Lung (tissue), 11 donors: ENCODE measurements at regions not wholly inside any gene's neighbourhood (a gene's known extent, or its start where the extent isn't known, plus 50 kb on each side); places are given as distances from the start of the nearest gene placed in this dataset.

Experiments used
- ATAC-seq: fragments of 200-7000 bp; cut with Tn5 transposase; one replicate; pipeline ENCODE4 v1.9.1; 2020; ENCODE audit warnings: moderate number of reproducible peaks; ENCODE audit not compliant: insufficient read depth, low FRiP score
- DNase-seq, 3 donors: peaks; one replicate each; pipeline ENCODE4 v3.0.0-alpha.2; 2013 to 2017
- H3K27ac ChIP-seq, 2 donors: one replicate each; pipeline ENCODE4 v1.5.1; 2013; ENCODE audit warnings: mild to moderate bottlenecking in 2 of 2, moderate library complexity in 2 of 2, control low read depth in 1 of 2, inconsistent platforms in 1 of 2, low read depth in 1 of 2, low read length in 1 of 2
- H3K27me3 ChIP-seq, 3 donors: one replicate each; pipeline ENCODE4 v1.5.1; 2013; ENCODE audit warnings: low read length in 2 of 3; ENCODE audit not compliant: control insufficient read depth in 3 of 3, insufficient read depth in 3 of 3
- H3K36me3 ChIP-seq, 4 donors: one replicate each; pipeline ENCODE4 v1.5.1; 2013; ENCODE audit warnings: low read length in 4 of 4, mild to moderate bottlenecking in 1 of 4, moderate library complexity in 1 of 4; ENCODE audit not compliant: control insufficient read depth in 4 of 4, insufficient read depth in 4 of 4
- H3K4me1 ChIP-seq, 5 donors: one replicate each; pipeline ENCODE4 v1.5.1; 2013; ENCODE audit warnings: low read length in 5 of 5, mild to moderate bottlenecking in 2 of 5, moderate library complexity in 1 of 5; ENCODE audit not compliant: control insufficient read depth in 5 of 5, insufficient read depth in 5 of 5
- H3K4me3 ChIP-seq: one replicate; pipeline ENCODE4 v1.5.1; 2013; ENCODE audit warnings: mild to moderate bottlenecking, control low read depth, moderate library complexity
- H3K9ac ChIP-seq, 2 donors: one replicate each; pipeline ENCODE4 v1.5.1; 2013; ENCODE audit warnings: low read length in 2 of 2, control low read depth in 1 of 2; ENCODE audit not compliant: insufficient read depth in 1 of 2
- H3K9me3 ChIP-seq, 4 donors: one replicate each; pipeline ENCODE4 v1.5.1; 2013; ENCODE audit warnings: low read length in 3 of 4, mild to moderate bottlenecking in 1 of 4, moderate library complexity in 1 of 4; ENCODE audit not compliant: control insufficient read depth in 4 of 4, insufficient read depth in 3 of 4
- WGBS, 2 donors: extraction: QIAGEN DNeasy Blood & Tissue Kit; methylation state at CpG; one replicate each; pipeline ENCODE4 v1.1.7; 2013; 5-methylcytosine and 5-hydroxymethylcytosine counted together
- TF ChIP-seq, protein P1 (sequence below): IDR thresholded peaks from 2 replicates; pipeline ENCODE4 v1.5.1; 2012; ENCODE audit warnings: mild to moderate bottlenecking; ENCODE audit errors: control extremely low read depth, extremely low read depth
- donor health status: control.
- donor health status: control.
- donor health status: Bipolar disorder and iron deficiency.
- donor health status: healthy.
- donor health status: DM: yes; HTN: yes; CAD: no.

DNA sequence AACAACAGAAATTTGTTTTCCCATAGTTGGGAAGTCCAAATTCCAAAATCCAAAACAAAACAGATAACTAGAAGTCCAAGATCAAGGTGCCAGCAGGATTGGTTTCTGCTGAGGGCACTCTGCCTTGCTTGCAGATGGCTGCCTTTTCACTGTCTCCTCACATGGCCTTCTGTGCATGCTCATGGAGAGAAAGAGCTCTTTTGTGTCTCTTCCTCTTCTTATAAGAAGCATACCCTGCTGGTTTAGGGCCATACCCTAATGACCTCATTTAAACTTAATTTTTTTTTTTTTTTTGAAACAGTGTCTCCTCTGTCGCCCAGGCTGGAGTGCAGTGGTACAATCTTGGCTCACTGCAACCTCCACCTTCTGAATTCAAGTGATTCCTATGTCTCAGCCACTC is 1974.1 kb upstream of the PCDH20 start:
- Histone ChIP-seq H3K4me1 (no peaks in the 10 kb centered on the region), H3K27ac (no peak overlapping the region), H3K9ac (no peak overlapping the region), H3K9me3 (no peaks in the 10 kb centered on the region), H3K27me3 (no peaks in the 10 kb centered on the region), H3K4me3 (no peak overlapping the region), H3K36me3 (no peaks in the 10 kb centered on the region)
- 76 to 79% methylated on average over 1 of the region's 1 CpG for WGBS, 2 donors
- DNase-seq (no peak), ATAC-seq (no peak)
- TF ChIP-seq, protein P1, sequence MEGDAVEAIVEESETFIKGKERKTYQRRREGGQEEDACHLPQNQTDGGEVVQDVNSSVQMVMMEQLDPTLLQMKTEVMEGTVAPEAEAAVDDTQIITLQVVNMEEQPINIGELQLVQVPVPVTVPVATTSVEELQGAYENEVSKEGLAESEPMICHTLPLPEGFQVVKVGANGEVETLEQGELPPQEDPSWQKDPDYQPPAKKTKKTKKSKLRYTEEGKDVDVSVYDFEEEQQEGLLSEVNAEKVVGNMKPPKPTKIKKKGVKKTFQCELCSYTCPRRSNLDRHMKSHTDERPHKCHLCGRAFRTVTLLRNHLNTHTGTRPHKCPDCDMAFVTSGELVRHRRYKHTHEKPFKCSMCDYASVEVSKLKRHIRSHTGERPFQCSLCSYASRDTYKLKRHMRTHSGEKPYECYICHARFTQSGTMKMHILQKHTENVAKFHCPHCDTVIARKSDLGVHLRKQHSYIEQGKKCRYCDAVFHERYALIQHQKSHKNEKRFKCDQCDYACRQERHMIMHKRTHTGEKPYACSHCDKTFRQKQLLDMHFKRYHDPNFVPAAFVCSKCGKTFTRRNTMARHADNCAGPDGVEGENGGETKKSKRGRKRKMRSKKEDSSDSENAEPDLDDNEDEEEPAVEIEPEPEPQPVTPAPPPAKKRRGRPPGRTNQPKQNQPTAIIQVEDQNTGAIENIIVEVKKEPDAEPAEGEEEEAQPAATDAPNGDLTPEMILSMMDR = no peak

DNA sequence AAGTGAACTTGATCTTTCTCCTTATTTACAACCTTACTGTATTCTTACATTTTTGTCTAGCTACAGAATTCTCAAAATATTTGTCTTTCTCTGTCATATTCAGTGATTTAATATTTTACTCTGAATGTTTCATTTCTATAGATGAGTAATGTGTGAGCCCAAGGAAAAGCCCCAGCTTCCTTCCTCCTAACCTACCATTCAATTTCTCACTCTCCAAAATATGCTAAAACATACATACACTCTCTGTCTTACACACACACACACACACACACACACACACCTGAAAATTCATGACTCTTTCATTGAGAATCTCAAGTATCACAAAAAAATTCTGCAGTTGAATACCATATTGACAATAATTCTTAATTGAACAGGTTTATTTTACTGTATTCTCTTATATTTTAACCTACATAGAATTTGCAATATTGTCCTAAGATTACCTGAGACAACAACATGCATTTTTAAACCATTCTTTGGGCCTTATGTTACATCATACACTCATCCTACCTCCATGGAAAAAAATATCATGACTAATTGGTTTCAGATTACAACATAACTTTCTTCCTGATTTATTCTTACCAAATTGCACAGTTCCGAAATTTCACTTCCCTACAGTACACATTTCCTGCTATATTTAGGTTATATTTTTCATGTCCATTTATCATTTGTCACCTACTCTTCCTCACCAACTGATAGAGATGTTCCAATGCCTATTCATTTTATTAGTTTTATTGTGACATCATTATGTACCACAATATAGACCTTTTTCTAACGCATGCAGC is 1965.6 kb upstream of the PCDH20 start:
- DNase-seq = no peak
- 65 to 67% methylated on average over 2 of the region's 2 CpGs for WGBS, 2 donors
- TF ChIP-seq, protein P1 = no peak

DNA sequence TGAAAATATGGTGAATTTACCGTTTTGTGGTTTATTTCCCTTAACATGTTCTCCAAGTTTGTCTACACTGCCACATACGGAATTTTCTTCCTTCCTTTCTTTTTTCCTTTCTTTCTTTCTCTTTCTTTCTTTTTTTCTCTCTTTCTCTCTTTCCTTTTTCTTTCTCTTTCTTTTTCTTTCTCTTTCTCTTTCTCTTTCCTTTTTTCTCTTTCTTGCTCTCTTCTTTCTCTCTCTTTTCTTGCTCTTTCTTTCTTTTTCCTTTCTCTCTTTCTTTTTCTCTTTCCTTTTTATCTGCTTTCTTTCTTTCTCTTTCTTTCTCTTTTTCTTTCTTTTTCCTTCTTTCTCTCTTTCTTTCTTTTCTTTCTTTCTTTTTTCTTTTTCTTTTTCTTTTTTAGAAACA is 1962.3 kb upstream of the PCDH20 start:
- DNase-seq (no peak), ATAC-seq (no peak)
- no peak overlapping the region for H3K27ac ChIP-seq
- H3K9ac ChIP-seq = no peak overlapping the region
- no peak overlapping the region for H3K4me3 ChIP-seq
- H3K27me3 ChIP-seq = no peaks in the 10 kb centered on the region
- H3K9me3 ChIP-seq = no peaks in the 10 kb centered on the region
- TF ChIP-seq, protein P1 = no peak
- H3K36me3 ChIP-seq = no peaks in the 10 kb centered on the region
- 74 to 88% methylated on average over 2 of the region's 2 CpGs for WGBS, 2 donors
- no peaks in the 10 kb centered on the region for H3K4me1 ChIP-seq

More for the DNA sequence above, 1965.6 kb upstream of the PCDH20 start:
- H3K36me3 ChIP-seq = no peaks in the 10 kb centered on the region
- H3K4me1 ChIP-seq = no peaks in the 10 kb centered on the region
- no peak overlapping the region for H3K4me3 ChIP-seq
- H3K9me3 ChIP-seq = no peaks in the 10 kb centered on the region
- no peak for ATAC-seq
- no peak overlapping the region for H3K27ac ChIP-seq
- no peak overlapping the region for H3K9ac ChIP-seq
- H3K27me3 ChIP-seq = no peaks in the 10 kb centered on the region

DNA sequence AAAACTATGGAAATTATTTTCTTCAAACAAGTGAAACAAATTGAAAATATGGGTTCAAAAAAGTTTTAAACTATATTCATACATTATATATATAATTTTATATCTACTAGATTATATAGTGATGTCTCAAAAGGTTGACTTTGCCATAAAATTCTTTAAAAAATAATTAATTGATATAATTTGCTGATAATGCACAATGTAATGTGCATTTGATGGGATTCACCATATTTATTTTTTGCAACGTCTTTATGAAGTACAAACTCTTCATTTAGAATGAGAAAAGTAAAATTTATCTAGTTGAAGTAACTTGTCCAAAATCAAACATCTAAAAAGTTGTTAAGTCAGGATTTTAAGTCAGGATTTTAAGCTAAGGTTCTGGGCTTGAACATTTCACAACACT is 1954.5 kb upstream of the PCDH20 start:
- WGBS, 2 donors = 45 to 55% methylated on average over 1 of the region's 1 CpG
- no peak overlapping the region for H3K27ac ChIP-seq
- H3K36me3 ChIP-seq = no peaks in the 10 kb centered on the region
- no peak overlapping the region for H3K9ac ChIP-seq
- TF ChIP-seq, protein P1 = no peak
- ATAC-seq (no peak), DNase-seq (no peak)
- no peaks in the 10 kb centered on the region for H3K4me1 ChIP-seq
- H3K4me3 ChIP-seq = no peak overlapping the region
- no peaks in the 10 kb centered on the region for H3K9me3 ChIP-seq
- no peaks in the 10 kb centered on the region for H3K27me3 ChIP-seq
